ENCODE measurements at regions not wholly inside any gene's neighbourhood (a gene's known extent, or its start where the extent isn't known, plus 50 kb on each side); places are given as distances from the start of the nearest gene placed in this dataset.

GRCh38 chr10:9381733-9382532 is 1327.4 kb downstream of the GATA3 start:
- TF ChIP-seq CTCF (IDR thresholded peaks at IDR 0.05; ENCODE audit: insufficient read depth, low read length, poor library complexity, severe bottlenecking) (no peak), EZH2phosphoT487 (conservative IDR thresholded peaks at IDR 0.05; ENCODE audit: low read length) (no peak)
